GM12865 (cell line): ENCODE measurements at regions not wholly inside any gene's neighbourhood (a gene's known extent, or its start where the extent isn't known, plus 50 kb on each side); places are given as distances from the start of the nearest gene placed in this dataset.

ENCODE experiments used
- DNase-seq: peaks from one replicate; pipeline ENCODE4 v3.0.0; 2010; ENCODE audit warnings: low read depth
- H3K4me3 ChIP-seq: 2 replicates; pipeline ENCODE4 v1.5.1; 2011; ENCODE audit warnings: mild to moderate bottlenecking, low read depth, low read length, control low read depth
- TF ChIP-seq, protein P1 (sequence below): IDR thresholded peaks from 2 replicates; pipeline ENCODE4 v1.5.1; 2011; ENCODE audit warnings: low read length, control low read depth, low read depth, inconsistent platforms; ENCODE audit not compliant: insufficient read depth; ENCODE audit errors: missing control alignments

DNA sequence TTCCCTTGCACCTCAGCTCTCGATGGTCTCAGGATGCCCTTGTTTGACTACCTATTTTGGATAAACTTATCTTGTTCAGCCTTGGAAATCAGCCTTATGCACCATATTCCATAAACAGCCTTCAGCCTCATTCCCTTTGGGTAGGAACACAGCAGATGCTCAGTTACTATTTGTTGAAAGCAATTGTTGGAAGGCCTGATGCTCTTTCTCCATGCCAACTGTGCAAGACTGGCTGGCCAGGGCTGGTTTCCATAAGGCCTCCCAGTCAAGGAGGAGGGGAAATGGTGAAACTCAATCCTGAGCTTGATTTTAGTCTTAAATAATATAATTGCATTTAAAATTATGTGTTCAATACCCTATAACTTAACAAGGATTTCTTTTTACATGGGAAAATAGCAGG lies 121.1 kb upstream of the DEPDC1 start:
- H3K4me3 ChIP-seq: no peak overlapping the region
- TF ChIP-seq, protein P1, sequence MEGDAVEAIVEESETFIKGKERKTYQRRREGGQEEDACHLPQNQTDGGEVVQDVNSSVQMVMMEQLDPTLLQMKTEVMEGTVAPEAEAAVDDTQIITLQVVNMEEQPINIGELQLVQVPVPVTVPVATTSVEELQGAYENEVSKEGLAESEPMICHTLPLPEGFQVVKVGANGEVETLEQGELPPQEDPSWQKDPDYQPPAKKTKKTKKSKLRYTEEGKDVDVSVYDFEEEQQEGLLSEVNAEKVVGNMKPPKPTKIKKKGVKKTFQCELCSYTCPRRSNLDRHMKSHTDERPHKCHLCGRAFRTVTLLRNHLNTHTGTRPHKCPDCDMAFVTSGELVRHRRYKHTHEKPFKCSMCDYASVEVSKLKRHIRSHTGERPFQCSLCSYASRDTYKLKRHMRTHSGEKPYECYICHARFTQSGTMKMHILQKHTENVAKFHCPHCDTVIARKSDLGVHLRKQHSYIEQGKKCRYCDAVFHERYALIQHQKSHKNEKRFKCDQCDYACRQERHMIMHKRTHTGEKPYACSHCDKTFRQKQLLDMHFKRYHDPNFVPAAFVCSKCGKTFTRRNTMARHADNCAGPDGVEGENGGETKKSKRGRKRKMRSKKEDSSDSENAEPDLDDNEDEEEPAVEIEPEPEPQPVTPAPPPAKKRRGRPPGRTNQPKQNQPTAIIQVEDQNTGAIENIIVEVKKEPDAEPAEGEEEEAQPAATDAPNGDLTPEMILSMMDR: no peak
- no peak for DNase-seq

DNA sequence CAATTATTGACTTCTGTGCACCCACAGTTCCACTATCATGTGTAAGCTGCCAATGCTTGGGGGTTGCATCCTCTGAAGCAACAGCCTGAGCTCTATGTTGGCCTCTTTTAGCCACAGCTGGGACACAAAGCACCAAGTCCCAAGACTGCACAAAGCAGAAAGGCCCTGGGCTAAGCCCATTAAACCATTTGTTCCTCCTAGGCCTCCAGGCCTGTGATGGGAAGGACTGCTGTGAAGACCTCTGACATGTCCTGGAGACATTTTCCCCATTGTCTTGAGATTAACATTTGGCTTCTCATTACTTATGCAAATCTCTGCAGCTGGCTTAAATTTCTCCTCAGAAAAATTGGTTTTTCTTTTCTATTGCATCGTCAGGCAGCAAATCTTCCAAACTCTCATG lies 123.7 kb upstream of the DEPDC1 start:
- DNase-seq: no peak
- H3K4me3 ChIP-seq: no peak overlapping the region
- TF ChIP-seq, protein P1: no peak

DNA sequence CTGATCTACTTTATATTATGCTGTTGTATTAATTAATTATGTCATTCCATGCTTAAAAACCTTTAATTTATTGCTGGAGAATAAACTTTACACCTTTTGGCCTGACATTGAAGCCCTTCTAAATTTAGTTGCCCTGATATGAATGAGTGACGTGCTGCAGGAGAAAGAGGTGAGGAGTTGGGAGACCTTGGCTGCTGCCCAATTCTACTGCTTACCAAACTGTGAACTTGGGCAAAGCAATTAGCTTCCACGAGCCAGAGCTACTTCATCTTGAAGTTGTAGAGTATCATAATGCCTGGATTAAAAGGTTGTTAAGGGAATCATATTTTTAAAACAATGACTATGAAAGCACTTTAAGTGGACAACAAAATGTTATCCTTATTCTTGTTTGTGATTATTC lies 126.8 kb upstream of the DEPDC1 start:
- TF ChIP-seq, protein P1: no peak

DNA sequence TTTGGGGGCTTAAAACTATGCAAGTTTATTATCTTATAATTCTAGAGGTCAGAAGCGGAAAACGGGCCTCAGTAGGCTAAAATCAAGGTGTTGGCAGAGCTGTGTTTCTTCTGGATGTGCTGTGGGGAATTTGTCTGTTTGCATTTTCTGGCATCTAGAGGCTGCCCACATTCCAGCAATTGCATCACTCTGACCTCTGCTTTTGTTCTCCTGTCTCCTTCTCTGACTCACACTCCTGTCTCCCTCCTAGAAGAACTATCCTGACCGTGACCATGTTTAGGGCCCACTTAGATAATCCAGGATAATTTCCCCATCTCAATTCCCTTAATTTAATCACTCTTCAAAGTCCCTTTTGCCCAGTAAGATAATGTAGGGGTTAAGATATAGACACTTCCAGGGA lies 127.4 kb upstream of the DEPDC1 start:
- no peak overlapping the region for H3K4me3 ChIP-seq
- DNase-seq: no peak
- TF ChIP-seq, protein P1: no peak

More for the DNA sequence above, 126.8 kb upstream of the DEPDC1 start:
- DNase-seq: no peak
- no peak overlapping the region for H3K4me3 ChIP-seq

DNA sequence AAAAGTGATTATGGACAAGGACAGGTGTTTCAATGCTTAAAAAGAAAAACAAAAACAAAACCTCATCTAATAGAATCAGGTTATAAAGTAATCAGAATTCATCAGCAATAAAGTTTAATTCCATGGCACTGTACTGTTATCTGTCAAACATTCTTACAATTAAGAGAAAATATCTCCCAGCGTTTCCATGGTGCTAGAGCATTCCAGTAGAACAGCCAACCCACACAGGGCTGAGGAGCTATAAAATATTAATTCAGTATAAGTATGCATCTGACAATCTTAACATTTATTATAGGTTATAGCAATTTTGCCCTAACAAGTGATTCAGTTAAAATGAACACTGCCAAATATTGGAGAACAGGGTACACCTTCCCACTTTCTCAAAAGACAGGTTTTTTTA lies 128.7 kb upstream of the DEPDC1 start:
- DNase-seq: no peak
- no peak overlapping the region for H3K4me3 ChIP-seq
- TF ChIP-seq, protein P1: no peak

DNA sequence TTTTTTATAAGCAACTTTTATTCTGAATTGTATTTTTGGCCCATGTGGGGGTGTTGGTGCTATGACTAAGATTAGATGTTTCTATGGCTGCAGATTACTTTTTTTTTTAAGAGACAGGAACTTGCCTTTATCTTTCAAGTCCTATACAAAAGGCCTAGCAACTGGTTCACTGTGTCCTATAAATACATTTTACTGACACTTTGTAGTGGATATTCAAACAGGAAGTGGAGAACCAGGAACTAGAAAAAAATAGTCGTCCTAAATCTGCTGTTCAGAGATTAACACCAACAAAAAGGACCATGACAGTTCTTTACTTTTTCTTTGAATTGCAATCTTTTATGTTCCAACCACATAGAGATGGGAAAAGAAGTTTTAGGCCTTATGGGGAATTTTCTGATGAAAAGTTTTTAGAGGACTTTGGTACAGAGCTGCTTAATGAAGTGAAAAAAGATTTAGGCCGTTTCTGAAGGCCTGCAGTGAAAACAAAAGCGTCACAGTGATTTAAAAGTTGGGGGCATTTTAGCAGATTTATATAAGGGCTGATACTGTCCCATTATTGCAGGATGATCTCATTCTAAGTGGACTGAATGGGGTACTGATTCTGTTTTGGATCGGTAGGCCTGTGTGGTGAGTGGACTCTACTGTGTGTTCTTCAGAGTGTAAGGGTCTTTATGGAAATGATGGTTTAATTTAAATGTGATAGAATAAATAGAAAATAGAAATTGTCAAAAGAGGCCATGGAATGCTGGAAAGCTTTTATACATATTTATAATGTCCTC lies 136.4 kb upstream of the DEPDC1 start:
- DNase-seq: no peak
- no peak overlapping the region for H3K4me3 ChIP-seq
- TF ChIP-seq, protein P1: no peak

DNA sequence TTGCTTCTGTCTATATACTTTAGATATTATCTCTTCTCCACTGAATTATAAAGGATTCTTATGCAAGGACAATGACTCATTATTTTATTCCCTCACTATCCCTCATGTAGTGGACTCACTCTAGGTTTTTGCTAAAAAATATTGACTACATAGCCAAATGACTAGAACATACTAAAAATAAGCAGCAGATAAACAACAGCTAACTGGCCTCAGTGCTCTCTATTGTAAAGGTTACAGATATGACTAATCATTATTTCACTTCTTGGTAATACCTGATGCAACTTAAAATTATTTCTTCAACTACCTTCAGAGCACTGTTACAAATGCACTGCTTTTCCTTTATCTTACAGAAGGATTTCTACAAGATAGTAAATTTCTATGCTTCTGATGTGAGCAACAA lies 147.6 kb upstream of the DEPDC1 start:
- H3K4me3 ChIP-seq: no peak overlapping the region
- TF ChIP-seq, protein P1: no peak
- no peak for DNase-seq
